Fibroblast of mammary gland (primary cell): ENCODE measurements at regions not wholly inside any gene's neighbourhood (a gene's known extent, or its start where the extent isn't known, plus 50 kb on each side); places are given as distances from the start of the nearest gene placed in this dataset.

ENCODE experiments used
- DNase-seq: peaks from one replicate; pipeline ENCODE4 v3.0.0-alpha.2; 2010; ENCODE audit warnings: low read depth
- H3K4me3 ChIP-seq: 2 replicates; pipeline ENCODE4 v1.5.1; 2011; ENCODE audit warnings: low read depth, mild to moderate bottlenecking, low read length, moderate library complexity; ENCODE audit not compliant: control insufficient read depth
- TF ChIP-seq, protein P1 (sequence below): conservative IDR thresholded peaks from 2 replicates; pipeline ENCODE4 v1.5.1; 2011; ENCODE audit warnings: low read depth, low read length, inconsistent platforms; ENCODE audit not compliant: control insufficient read depth, insufficient read depth

DNA sequence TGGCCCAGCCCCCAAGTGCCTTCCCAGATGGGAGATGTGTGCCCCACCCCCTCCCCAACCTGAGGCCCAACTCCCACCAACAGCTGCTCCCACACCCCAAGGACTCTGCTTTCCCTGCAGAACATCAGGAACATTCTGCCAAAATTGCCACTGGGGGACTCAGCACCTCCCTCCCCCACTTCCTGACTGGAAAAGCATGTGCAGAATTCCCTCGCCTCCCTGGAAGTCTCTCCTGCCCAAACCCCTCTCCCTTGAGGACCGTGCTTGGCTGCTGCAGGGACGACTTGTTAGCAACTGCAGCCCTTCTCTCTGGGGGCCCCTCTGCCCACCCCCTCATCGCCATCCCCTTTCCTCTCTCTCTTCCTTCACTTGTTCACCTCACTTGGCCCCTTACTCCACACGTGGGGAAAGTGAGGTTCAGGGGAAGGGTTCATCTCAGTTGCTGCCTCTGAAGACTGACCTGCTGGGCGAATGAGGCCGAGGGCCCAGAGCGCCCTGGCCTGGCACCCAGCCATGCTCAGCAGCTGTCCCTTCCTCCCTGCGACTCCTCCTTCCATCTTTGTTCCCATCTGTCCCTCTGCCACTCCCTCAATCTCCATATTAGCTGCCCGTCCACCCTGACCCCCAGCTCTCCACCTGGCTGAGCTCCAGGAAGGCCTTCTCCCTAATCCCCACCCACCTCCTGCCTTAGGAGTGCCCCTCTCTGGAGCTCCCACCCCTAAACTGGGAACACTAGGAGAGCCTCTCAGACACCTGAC lies 105.1 kb downstream of the CHST1 start:
- H3K4me3 ChIP-seq, result no peak overlapping the region
- TF ChIP-seq, protein P1, sequence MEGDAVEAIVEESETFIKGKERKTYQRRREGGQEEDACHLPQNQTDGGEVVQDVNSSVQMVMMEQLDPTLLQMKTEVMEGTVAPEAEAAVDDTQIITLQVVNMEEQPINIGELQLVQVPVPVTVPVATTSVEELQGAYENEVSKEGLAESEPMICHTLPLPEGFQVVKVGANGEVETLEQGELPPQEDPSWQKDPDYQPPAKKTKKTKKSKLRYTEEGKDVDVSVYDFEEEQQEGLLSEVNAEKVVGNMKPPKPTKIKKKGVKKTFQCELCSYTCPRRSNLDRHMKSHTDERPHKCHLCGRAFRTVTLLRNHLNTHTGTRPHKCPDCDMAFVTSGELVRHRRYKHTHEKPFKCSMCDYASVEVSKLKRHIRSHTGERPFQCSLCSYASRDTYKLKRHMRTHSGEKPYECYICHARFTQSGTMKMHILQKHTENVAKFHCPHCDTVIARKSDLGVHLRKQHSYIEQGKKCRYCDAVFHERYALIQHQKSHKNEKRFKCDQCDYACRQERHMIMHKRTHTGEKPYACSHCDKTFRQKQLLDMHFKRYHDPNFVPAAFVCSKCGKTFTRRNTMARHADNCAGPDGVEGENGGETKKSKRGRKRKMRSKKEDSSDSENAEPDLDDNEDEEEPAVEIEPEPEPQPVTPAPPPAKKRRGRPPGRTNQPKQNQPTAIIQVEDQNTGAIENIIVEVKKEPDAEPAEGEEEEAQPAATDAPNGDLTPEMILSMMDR, result no peak
- peak; percentile 24 for DNase-seq

DNA sequence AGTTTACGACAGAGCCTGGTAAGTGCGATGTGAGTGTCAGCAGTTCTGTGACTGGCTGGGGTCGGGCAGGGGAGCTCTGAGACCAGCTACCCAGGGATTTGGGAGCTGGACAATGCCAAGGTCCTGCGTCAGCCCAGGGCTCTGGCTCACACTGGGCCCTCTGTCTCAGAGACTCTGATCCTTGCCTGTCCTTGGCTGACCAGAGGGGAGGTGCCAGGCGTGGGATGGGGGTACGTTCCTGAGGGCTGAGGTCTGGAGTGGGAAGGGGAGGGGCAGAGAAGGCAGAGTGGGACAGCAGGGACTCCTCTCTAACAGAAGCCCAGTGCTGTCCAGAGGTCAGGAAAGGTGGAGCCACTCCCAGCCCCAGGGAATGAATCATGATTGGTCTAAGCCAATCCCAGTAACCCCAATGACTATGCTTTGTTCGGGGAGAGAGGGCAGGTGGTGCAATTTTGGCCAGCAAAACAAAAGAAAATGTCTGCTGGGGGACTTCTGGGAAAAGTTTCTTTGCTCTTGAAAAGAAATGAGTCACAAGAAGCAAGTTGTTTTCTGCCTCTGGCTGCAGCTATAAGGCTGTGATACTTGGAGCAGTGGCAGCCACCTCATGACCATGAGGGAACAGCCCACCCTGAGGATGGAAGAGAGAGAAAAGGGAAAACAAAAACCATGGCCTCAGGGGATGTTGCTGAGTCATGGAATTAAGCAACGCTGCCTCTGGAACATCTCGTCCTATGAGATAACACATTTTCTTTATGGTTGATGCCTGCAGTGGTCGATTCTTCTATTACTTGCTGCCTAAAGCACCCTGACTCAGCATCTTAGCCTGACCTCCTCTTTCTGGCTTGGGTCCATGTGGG lies 108.3 kb downstream of the CHST1 start:
- no peak overlapping the region for H3K4me3 ChIP-seq
- peak; percentile 96 for DNase-seq
- TF ChIP-seq, protein P1, result no peak

- H3K4me3 ChIP-seq, result no peak overlapping the region
- no peak for DNase-seq
- TF ChIP-seq, protein P1, result no peak
These were observed 111.0 kb downstream of the CHST1 start for GRCh38 chr11:45554230-45554967.

- no peak for DNase-seq
- TF ChIP-seq, protein P1, result no peak
- H3K4me3 ChIP-seq, result no peak overlapping the region
These were observed 112.0 kb downstream of the CHST1 start for GRCh38 chr11:45553383-45553936.

- no peak for DNase-seq
These were observed 114.2 kb downstream of the CHST1 start for GRCh38 chr11:45551191-45551713.

More at GRCh38 chr11:45551191-45551713, 114.2 kb downstream of the CHST1 start:
- no peak overlapping the region for H3K4me3 ChIP-seq
- TF ChIP-seq, protein P1, result no peak
